ENCODE measurements at regions not wholly inside any gene's neighbourhood (a gene's known extent, or its start where the extent isn't known, plus 50 kb on each side); places are given as distances from the start of the nearest gene placed in this dataset.

- TF ChIP-seq CTCF (IDR thresholded peaks at IDR 0.05 in 4 of 5, conservative IDR thresholded peaks at IDR 0.05 in 1 of 5) (no peak), POLR2A (IDR thresholded peaks at IDR 0.05) (no peak)
- Histone ChIP-seq H3K4me3 (no peak overlapping the region), H3K27ac (no peak overlapping the region), H3K4me1 (no peaks in the 10 kb centered on the region), H3K9me3 (no peaks in the 10 kb centered on the region), H3K36me3 (no peaks in the 10 kb centered on the region), H3K27me3 (no peaks in the 10 kb centered on the region)
- DNase-seq (no peak), ATAC-seq (no peak)
- intact Hi-C loops (cut with DNase I; ENCODE audit: low total_unique reads): no loop called here
- in situ Hi-C loops (cut with MboI; ENCODE audit: low sequenced_read_pairs in 4 of 4): no loop called here
Measured at GRCh38 chr12:41777064-41777790, 367.4 kb downstream of the GXYLT1 start.

DNA sequence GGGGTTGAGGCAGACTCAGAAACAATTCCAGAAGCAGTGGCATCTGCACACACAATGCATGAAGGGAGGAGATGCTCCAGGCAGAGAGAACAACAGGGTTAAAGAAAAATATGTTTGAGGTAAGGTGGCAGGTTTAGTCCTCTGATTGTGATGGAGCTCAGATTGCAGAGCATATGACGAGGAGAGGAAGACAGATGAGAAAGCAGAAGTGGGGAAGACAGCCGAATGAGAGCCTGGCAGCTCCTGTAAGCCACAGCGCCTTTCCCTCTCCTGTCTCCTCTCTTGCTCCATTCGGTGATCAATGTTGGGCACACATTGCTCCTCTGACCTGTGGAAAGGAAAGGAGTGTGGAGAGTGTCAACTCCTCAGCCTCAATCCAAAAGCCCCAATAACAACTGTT lies 372.2 kb downstream of the GXYLT1 start:
- Histone ChIP-seq H3K4me1 (no peaks in the 10 kb centered on the region), H3K36me3 (no peaks in the 10 kb centered on the region), H3K9me3 (no peaks in the 10 kb centered on the region), H3K27me3 (no peaks in the 10 kb centered on the region), H3K4me3 (no peak overlapping the region), H3K27ac (no peak overlapping the region)
- ATAC-seq (no peak), DNase-seq (no peak)
- in situ Hi-C loops (cut with MboI; ENCODE audit: low sequenced_read_pairs in 4 of 4): no loop called here
- TF ChIP-seq CTCF (IDR thresholded peaks at IDR 0.05 in 4 of 5, conservative IDR thresholded peaks at IDR 0.05 in 1 of 5) (no peak), POLR2A (IDR thresholded peaks at IDR 0.05) (no peak)
- intact Hi-C loops (cut with DNase I; ENCODE audit: low total_unique reads): no loop called here

GRCh38 chr12:41769810-41770209 lies 374.9 kb downstream of the GXYLT1 start:
- ATAC-seq: no peak
- Histone ChIP-seq H3K36me3 (no peaks in the 10 kb centered on the region), H3K4me3 (no peak overlapping the region), H3K4me1 (no peaks in the 10 kb centered on the region), H3K9me3 (no peaks in the 10 kb centered on the region), H3K27me3 (no peaks in the 10 kb centered on the region), H3K27ac (no peak overlapping the region)
- intact Hi-C loops (cut with DNase I; ENCODE audit: low total_unique reads): no loop called here
- DNase-seq: no peak
- in situ Hi-C loops (cut with MboI; ENCODE audit: low sequenced_read_pairs in 4 of 4): no loop called here
- no peak for TF ChIP-seq POLR2A (IDR thresholded peaks at IDR 0.05)
- no peak for TF ChIP-seq CTCF (IDR thresholded peaks at IDR 0.05 in 4 of 5, conservative IDR thresholded peaks at IDR 0.05 in 1 of 5)

DNA sequence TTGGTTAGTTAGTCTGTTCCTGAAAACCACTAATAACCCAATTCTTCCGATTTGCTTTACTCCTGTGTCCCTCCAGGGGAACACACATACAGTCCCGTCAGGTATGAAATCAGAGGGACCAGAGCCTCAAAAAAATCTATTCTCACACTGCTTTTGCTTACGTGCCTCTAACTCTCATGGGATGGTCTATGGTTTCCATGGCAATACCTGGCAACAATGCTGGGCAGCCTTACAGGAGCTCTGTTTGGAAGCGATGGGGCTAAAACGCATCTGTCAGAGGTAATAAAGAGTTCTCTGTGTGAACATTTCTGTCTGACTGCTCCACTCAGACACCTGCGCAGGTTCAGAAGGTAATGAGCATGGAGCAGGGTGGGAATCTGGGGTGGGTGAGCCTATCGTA lies 376.2 kb downstream of the GXYLT1 start:
- TF ChIP-seq CTCF (IDR thresholded peaks at IDR 0.05 in 4 of 5, conservative IDR thresholded peaks at IDR 0.05 in 1 of 5) (no peak), POLR2A (IDR thresholded peaks at IDR 0.05) (no peak)
- H3K4me1 ChIP-seq: no peaks in the 10 kb centered on the region
- H3K4me3 ChIP-seq: no peak overlapping the region
- no peaks in the 10 kb centered on the region for H3K27me3 ChIP-seq
- DNase-seq: no peak
- ATAC-seq: no peak
- intact Hi-C loops (cut with DNase I; ENCODE audit: low total_unique reads) (no loop called here), in situ Hi-C loops (cut with MboI; ENCODE audit: low sequenced_read_pairs in 4 of 4) (no loop called here)
- H3K36me3 ChIP-seq: no peaks in the 10 kb centered on the region
- no peak overlapping the region for H3K27ac ChIP-seq
- no peaks in the 10 kb centered on the region for H3K9me3 ChIP-seq

GRCh38 chr12:41762691-41763090 lies 382.0 kb downstream of the GXYLT1 start:
- TF ChIP-seq CTCF (IDR thresholded peaks at IDR 0.05 in 4 of 5, conservative IDR thresholded peaks at IDR 0.05 in 1 of 5) (no peak), POLR2A (IDR thresholded peaks at IDR 0.05) (no peak)
- Histone ChIP-seq H3K9me3 (no peaks in the 10 kb centered on the region), H3K4me1 (no peaks in the 10 kb centered on the region), H3K4me3 (no peak overlapping the region), H3K36me3 (no peaks in the 10 kb centered on the region), H3K27ac (no peak overlapping the region), H3K27me3 (no peaks in the 10 kb centered on the region)
- intact Hi-C loops (cut with DNase I; ENCODE audit: low total_unique reads): no loop called here
- ATAC-seq (no peak), DNase-seq (no peak)
- in situ Hi-C loops (cut with MboI; ENCODE audit: low sequenced_read_pairs in 4 of 4): no loop called here

Data from gastrocnemius medialis (tissue), 4 donors.